NT2/D1 (cell line): ENCODE measurements at regions not wholly inside any gene's neighbourhood (a gene's known extent, or its start where the extent isn't known, plus 50 kb on each side); places are given as distances from the start of the nearest gene placed in this dataset.

Experiments used
- DNase-seq: peaks from one replicate; pipeline ENCODE4 v3.0.0-alpha.2; 2011; ENCODE audit warnings: low read depth, low spot score
- H3K27me3 ChIP-seq: 2 replicates; pipeline ENCODE4 v1.6.0; 2011; ENCODE audit warnings: mild to moderate bottlenecking; ENCODE audit not compliant: insufficient read length, insufficient read depth
- H3K36me3 ChIP-seq: 2 replicates; pipeline ENCODE4 v1.6.1; 2011; ENCODE audit warnings: mild to moderate bottlenecking, low read length, mixed read lengths; ENCODE audit not compliant: insufficient read depth, insufficient read length
- H3K4me1 ChIP-seq: 2 replicates; pipeline ENCODE4 v1.5.1; 2011; ENCODE audit not compliant: insufficient read depth, insufficient read length
- H3K4me3 ChIP-seq: 2 replicates; pipeline ENCODE4 v1.5.1; 2011; ENCODE audit warnings: low read depth; ENCODE audit not compliant: insufficient read length
- H3K9ac ChIP-seq: 2 replicates; pipeline ENCODE4 v1.6.0; 2011; ENCODE audit warnings: low read depth; ENCODE audit not compliant: insufficient read length
- H3K9me3 ChIP-seq: 2 replicates; pipeline ENCODE4 v1.5.1; 2011; ENCODE audit warnings: mild to moderate bottlenecking, low read length; ENCODE audit not compliant: insufficient read depth
- SUZ12 ChIP-seq: IDR thresholded peaks from 2 replicates; pipeline ENCODE4 v1.6.1; 2011; ENCODE audit not compliant: insufficient read length, insufficient read depth; ENCODE audit errors: extremely low read depth
- YY1 ChIP-seq: IDR thresholded peaks from 2 replicates; pipeline ENCODE4 v1.6.1; 2011; ENCODE audit not compliant: insufficient read length, insufficient read depth
- ZNF274 ChIP-seq: IDR thresholded peaks from 2 replicates; pipeline ENCODE4 v1.6.1; 2011; ENCODE audit warnings: mild to moderate bottlenecking, low read depth, low read length

GRCh38 chr12:125202421-125202820 lies 137.2 kb downstream of the AACS start:
- Histone ChIP-seq H3K9ac (no peak overlapping the region), H3K9me3 (peaks cover 28% of the 10 kb centered on the region), H3K27me3 (no peaks in the 10 kb centered on the region), H3K4me1 (no peaks in the 10 kb centered on the region), H3K36me3 (peaks cover 3% of the 10 kb centered on the region), H3K4me3 (no peak overlapping the region)
- TF ChIP-seq SUZ12 (no peak), YY1 (no peak), ZNF274 (no peak)
- no peak for DNase-seq

GRCh38 chr12:125203145-125203765 lies 138.0 kb downstream of the AACS start:
- Histone ChIP-seq H3K4me3 (no peak overlapping the region), H3K27me3 (no peaks in the 10 kb centered on the region), H3K9me3 (peaks cover 28% of the 10 kb centered on the region), H3K36me3 (peaks cover 3% of the 10 kb centered on the region), H3K9ac (no peak overlapping the region), H3K4me1 (no peaks in the 10 kb centered on the region)
- TF ChIP-seq SUZ12, result no peak
- TF ChIP-seq YY1, result no peak
- TF ChIP-seq ZNF274, result no peak
- no peak for DNase-seq

GRCh38 chr12:125205386-125205785 lies 140.2 kb downstream of the AACS start:
- TF ChIP-seq YY1 (no peak), SUZ12 (no peak), ZNF274 (no peak)
- DNase-seq, result no peak
- H3K9me3 ChIP-seq, result peaks cover 29% of the 10 kb centered on the region
- H3K4me1 ChIP-seq, result no peaks in the 10 kb centered on the region
- H3K9ac ChIP-seq, result no peak overlapping the region
- H3K4me3 ChIP-seq, result no peak overlapping the region
- H3K36me3 ChIP-seq, result no peaks in the 10 kb centered on the region
- no peaks in the 10 kb centered on the region for H3K27me3 ChIP-seq

- H3K4me1 ChIP-seq, result no peaks in the 10 kb centered on the region
- DNase-seq, result no peak
- H3K9ac ChIP-seq, result no peak overlapping the region
- H3K27me3 ChIP-seq, result no peaks in the 10 kb centered on the region
- H3K9me3 ChIP-seq, result peaks cover 16% of the 10 kb centered on the region; the same call in 1 of the 2 replicates
- H3K36me3 ChIP-seq, result no peaks in the 10 kb centered on the region
- H3K4me3 ChIP-seq, result no peak overlapping the region
- TF ChIP-seq SUZ12, result no peak
- TF ChIP-seq ZNF274, result no peak
- no peak for TF ChIP-seq YY1
Measured at GRCh38 chr12:125206711-125207110, 141.5 kb downstream of the AACS start.

GRCh38 chr12:125208334-125208733 lies 143.1 kb downstream of the AACS start:
- DNase-seq, result no peak

GRCh38 chr12:125208942-125209341 lies 143.7 kb downstream of the AACS start:
- no peaks in the 10 kb centered on the region for H3K36me3 ChIP-seq
- peaks cover 13% of the 10 kb centered on the region for H3K9me3 ChIP-seq
- H3K4me1 ChIP-seq, result no peaks in the 10 kb centered on the region
- H3K27me3 ChIP-seq, result no peaks in the 10 kb centered on the region
- DNase-seq, result no peak
- H3K4me3 ChIP-seq, result no peak overlapping the region
- H3K9ac ChIP-seq, result no peak overlapping the region
- TF ChIP-seq ZNF274 (no peak), YY1 (no peak), SUZ12 (no peak)

More at GRCh38 chr12:125208334-125208733, 143.1 kb downstream of the AACS start:
- TF ChIP-seq YY1 (no peak), ZNF274 (no peak)
- Histone ChIP-seq H3K9me3 (peaks cover 8% of the 10 kb centered on the region), H3K9ac (no peak overlapping the region), H3K36me3 (no peaks in the 10 kb centered on the region), H3K4me1 (no peaks in the 10 kb centered on the region), H3K27me3 (no peaks in the 10 kb centered on the region), H3K4me3 (no peak overlapping the region)

GRCh38 chr12:125210104-125210755 lies 145.0 kb downstream of the AACS start:
- H3K36me3 ChIP-seq, result peaks cover 5% of the 10 kb centered on the region
- no peak for TF ChIP-seq YY1
- no peak for TF ChIP-seq ZNF274
- TF ChIP-seq SUZ12, result no peak
- no peaks in the 10 kb centered on the region for H3K4me1 ChIP-seq
- H3K9me3 ChIP-seq, result peaks cover 24% of the 10 kb centered on the region
- H3K4me3 ChIP-seq, result no peak overlapping the region
- no peak for DNase-seq
- H3K9ac ChIP-seq, result no peak overlapping the region
- H3K27me3 ChIP-seq, result no peaks in the 10 kb centered on the region
